HG03521 (cell line): ENCODE measurements at regions not wholly inside any gene's neighbourhood (a gene's known extent, or its start where the extent isn't known, plus 50 kb on each side); places are given as distances from the start of the nearest gene placed in this dataset.

Experiments
- ATAC-seq: cut with Tn5 transposase; IDR thresholded peaks from one replicate; pipeline ENCODE4 v1.9.1; 2021; ENCODE audit warnings: mild to moderate bottlenecking, moderate library complexity; ENCODE audit not compliant: unreplicated experiment

- no peak for ATAC-seq
Measured at GRCh38 chr20:50399555-50399916, 110.6 kb upstream of the PTPN1 start.

GRCh38 chr20:50399917-50400704 is 110.1 kb upstream of the PTPN1 start:
- ATAC-seq, result no peak

GRCh38 chr20:50400705-50401586 is 109.2 kb upstream of the PTPN1 start:
- no peak for ATAC-seq

- ATAC-seq, result no peak
Measured at GRCh38 chr20:50401587-50402418, 108.4 kb upstream of the PTPN1 start.

- no peak for ATAC-seq
Measured at GRCh38 chr20:50403565-50404418, 106.4 kb upstream of the PTPN1 start.

GRCh38 chr20:50404419-50405234 is 105.6 kb upstream of the PTPN1 start:
- no peak for ATAC-seq

GRCh38 chr20:50405235-50405914 is 104.8 kb upstream of the PTPN1 start:
- no peak for ATAC-seq

GRCh38 chr20:50405915-50406609 is 104.1 kb upstream of the PTPN1 start:
- no peak for ATAC-seq

GRCh38 chr20:50406610-50407136 is 103.5 kb upstream of the PTPN1 start:
- ATAC-seq, result no peak

- no peak for ATAC-seq
Measured at GRCh38 chr20:50408526-50409364, 101.4 kb upstream of the PTPN1 start.

- ATAC-seq, result no peak
Measured at GRCh38 chr20:50409495-50409894, 100.7 kb upstream of the PTPN1 start.

- ATAC-seq, result no peak
Measured at GRCh38 chr20:50410343-50410742, 99.8 kb upstream of the PTPN1 start.

- ATAC-seq, result no peak
Measured at GRCh38 chr20:50412069-50412468, 98.1 kb upstream of the PTPN1 start.

- ATAC-seq, result no peak
Measured at GRCh38 chr20:50412499-50412898, 97.7 kb upstream of the PTPN1 start.

- no peak for ATAC-seq
Measured at GRCh38 chr20:50413088-50413500, 97.1 kb upstream of the PTPN1 start.

- ATAC-seq, result no peak
Measured at GRCh38 chr20:50415021-50415515, 95.1 kb upstream of the PTPN1 start.
